Endothelial cell of umbilical vein (primary cell): ENCODE measurements at regions not wholly inside any gene's neighbourhood (a gene's known extent, or its start where the extent isn't known, plus 50 kb on each side); places are given as distances from the start of the nearest gene placed in this dataset.

Experiments used
- BruUV-seq: library from RNA; stranded (reverse); fragments of 400-500 nt; replicated peaks from 2 replicates; lab custom pipeline; 2021; lab: Mats Ljungman, UMichigan
- CTCF ChIA-PET: fragments of 300-600, 350-600 bp; sonication (Branson Sonifier 250); formaldehyde crosslinking; loops from one replicate; lab custom pipeline; 2021; ENCODE audit warnings: antibody characterized with exemption, inconsistent platforms; lab: Charles Lee
- POLR2A ChIA-PET: fragments of 300-600, 350-600 bp; sonication (Branson Sonifier 250); formaldehyde crosslinking; loops from one replicate; lab custom pipeline; 2021; ENCODE audit warnings: antibody characterized with exemption, inconsistent platforms; lab: Charles Lee
- DNase-seq: peaks from one replicate; pipeline ENCODE4 v3.0.0-alpha.2; 2011; ENCODE audit warnings: low read depth, low spot score
- FAIRE-seq: peaks from 2 replicates; lab custom pipeline; 2011; peaks lifted over from hg19 to GRCh38; lab: Jason Lieb, UNC
- H2AFZ ChIP-seq: 2 replicates; pipeline ENCODE4 v1.6.0; 2012; ENCODE audit warnings: low read depth, low read length, control low read depth, inconsistent platforms
- H3K27ac ChIP-seq: 2 replicates; pipeline ENCODE4 v1.5.1; 2011; ENCODE audit warnings: low read depth, mild to moderate bottlenecking, control low read depth, low read length, moderate library complexity; ENCODE audit not compliant: insufficient read depth
- H3K27me3 ChIP-seq, 2 experiments: 2 replicates each; pipeline versions ENCODE4 v1.6.0 to v1.6.1; 2011; ENCODE audit warnings: low read length in 2 of 2, mixed read lengths in 1 of 2; ENCODE audit not compliant: control insufficient read depth in 2 of 2, insufficient read depth in 2 of 2
- H3K36me3 ChIP-seq, 2 experiments: 2 replicates in 1 of 2; 3 replicates in 1 of 2; pipeline ENCODE4 v1.5.1; 2011; ENCODE audit warnings: low read length in 2 of 2, mild to moderate bottlenecking in 1 of 2, moderate library complexity in 1 of 2; ENCODE audit not compliant: control insufficient read depth in 2 of 2, insufficient read depth in 2 of 2; ENCODE audit errors: extremely low read depth in 1 of 2
- H3K4me1 ChIP-seq: 3 replicates; pipeline ENCODE4 v1.5.1; 2011; ENCODE audit warnings: mild to moderate bottlenecking, low read length; ENCODE audit not compliant: control insufficient read depth, insufficient read depth; ENCODE audit errors: extremely low read depth
- H3K4me2 ChIP-seq: 2 replicates; pipeline ENCODE4 v1.6.1; 2011; ENCODE audit warnings: low read length, control low read depth, mixed read lengths; ENCODE audit not compliant: insufficient read depth
- H3K4me3 ChIP-seq, 3 experiments: fragments of 200-600 bp in 1 of 3; sonication (generic), shearing (Covaris generic) in 1 of 3; replicated peaks in 1 of 3; 2 replicates each; pipeline ENCODE4 v1.5.1; 2011 to 2016; ENCODE audit warnings: control low read depth in 3 of 3, low read length in 3 of 3, mild to moderate bottlenecking in 2 of 3, inconsistent platforms in 1 of 3, low read depth in 1 of 3, moderate library complexity in 1 of 3; ENCODE audit not compliant: insufficient read depth in 1 of 3
- H3K79me2 ChIP-seq: 2 replicates; pipeline ENCODE4 v1.6.0; 2012; ENCODE audit warnings: low read length, inconsistent platforms; ENCODE audit not compliant: control insufficient read depth, insufficient read depth
- H3K9ac ChIP-seq: replicated peaks from 2 replicates; pipeline ENCODE3; 2011; ENCODE audit warnings: low read length, control low read depth; ENCODE audit not compliant: insufficient read depth; ENCODE audit errors: extremely low read depth
- H3K9me1 ChIP-seq: replicated peaks from 3 replicates; pipeline ENCODE4 v1.6.0; 2011; ENCODE audit warnings: mild to moderate bottlenecking, low read length; ENCODE audit not compliant: control insufficient read depth, insufficient read depth; ENCODE audit errors: extremely low read depth
- H3K9me3 ChIP-seq: replicated peaks from 2 replicates; pipeline ENCODE4 v1.5.1; 2012; ENCODE audit warnings: low read length, inconsistent platforms; ENCODE audit not compliant: control insufficient read depth, insufficient read depth
- H4K20me1 ChIP-seq: replicated peaks from 2 replicates; pipeline ENCODE3; 2011; ENCODE audit warnings: mild to moderate bottlenecking, low read length; ENCODE audit not compliant: control insufficient read depth, insufficient read depth; ENCODE audit errors: extremely low read depth
- EZH2 ChIP-seq: IDR thresholded peaks from 2 replicates; pipeline ENCODE4 v1.6.1; 2012; ENCODE audit warnings: borderline replicate concordance, low read depth, mild to moderate bottlenecking, moderate library complexity, low read length, inconsistent platforms; ENCODE audit not compliant: severe bottlenecking
- FOS ChIP-seq: IDR thresholded peaks from 2 replicates; pipeline ENCODE4 v1.6.1; 2011; ENCODE audit warnings: mild to moderate bottlenecking, low read length, moderate library complexity, borderline replicate concordance; ENCODE audit not compliant: insufficient read depth
- GATA2 ChIP-seq: IDR thresholded peaks from 2 replicates; pipeline ENCODE4 v1.7.0; 2011; ENCODE audit warnings: low read depth, mild to moderate bottlenecking, moderate library complexity, mixed read lengths, low read length; ENCODE audit not compliant: insufficient read length, insufficient read depth
- JUN ChIP-seq: IDR thresholded peaks from 2 replicates; pipeline ENCODE4 v1.6.1; 2011; ENCODE audit warnings: borderline replicate concordance, low read depth; ENCODE audit not compliant: insufficient read length, insufficient read depth
- MAX ChIP-seq: IDR thresholded peaks from 2 replicates; pipeline ENCODE4 v1.6.1; 2011; ENCODE audit not compliant: insufficient read depth, insufficient read length
- MYC ChIP-seq: IDR thresholded peaks from one replicate; pipeline ENCODE4 v1.6.1; 2011; ENCODE audit warnings: mild to moderate bottlenecking, low read depth, low read length
- POLR2A ChIP-seq: IDR thresholded peaks from 2 replicates; pipeline ENCODE4 v1.6.1; 2012; ENCODE audit warnings: low read depth, mild to moderate bottlenecking, control low read depth, low read length
- POLR2AphosphoS5 ChIP-seq: IDR thresholded peaks from 2 replicates; pipeline ENCODE4 v1.6.1; 2012; ENCODE audit warnings: low read depth, mild to moderate bottlenecking, control low read depth, low read length, moderate library complexity; ENCODE audit not compliant: insufficient read depth
- dilution Hi-C: fragments of 300-500 bp; cut with MboI; formaldehyde crosslinking; loops from one replicate; pipeline ENCODE4 v1.15.0; 2019; ENCODE audit warnings: low sequenced_read_pairs; ENCODE audit not compliant: extremely low pct_ligation_motif_present
- intact Hi-C: fragments of 100-400 bp; cut with micrococcal nuclease; formaldehyde crosslinking; loops from one replicate; pipeline ENCODE4 v1.10.0; 2022
- TF ChIP-seq, protein P1 (sequence below), 2 donors: IDR thresholded peaks; 1 replicate in 1 of 2; 2 replicates in 1 of 2; pipeline ENCODE4 v1.5.1; 2011; ENCODE audit warnings: low read length in 2 of 2, mild to moderate bottlenecking in 2 of 2, moderate library complexity in 2 of 2, control low read depth in 1 of 2, inconsistent platforms in 1 of 2, low read depth in 1 of 2; ENCODE audit not compliant: insufficient read depth in 1 of 2; ENCODE audit errors: extremely low read depth in 1 of 2

- intact Hi-C loops (no loop called here), dilution Hi-C loops (no loop called here)
- no peak for FAIRE-seq
- H4K20me1 ChIP-seq: no peaks in the 10 kb centered on the region
- no TSS peak for BruUV-seq
- TF ChIP-seq JUN: no peak
- TF ChIP-seq GATA2: no peak
- no peak for TF ChIP-seq MYC
- TF ChIP-seq, protein P1, sequence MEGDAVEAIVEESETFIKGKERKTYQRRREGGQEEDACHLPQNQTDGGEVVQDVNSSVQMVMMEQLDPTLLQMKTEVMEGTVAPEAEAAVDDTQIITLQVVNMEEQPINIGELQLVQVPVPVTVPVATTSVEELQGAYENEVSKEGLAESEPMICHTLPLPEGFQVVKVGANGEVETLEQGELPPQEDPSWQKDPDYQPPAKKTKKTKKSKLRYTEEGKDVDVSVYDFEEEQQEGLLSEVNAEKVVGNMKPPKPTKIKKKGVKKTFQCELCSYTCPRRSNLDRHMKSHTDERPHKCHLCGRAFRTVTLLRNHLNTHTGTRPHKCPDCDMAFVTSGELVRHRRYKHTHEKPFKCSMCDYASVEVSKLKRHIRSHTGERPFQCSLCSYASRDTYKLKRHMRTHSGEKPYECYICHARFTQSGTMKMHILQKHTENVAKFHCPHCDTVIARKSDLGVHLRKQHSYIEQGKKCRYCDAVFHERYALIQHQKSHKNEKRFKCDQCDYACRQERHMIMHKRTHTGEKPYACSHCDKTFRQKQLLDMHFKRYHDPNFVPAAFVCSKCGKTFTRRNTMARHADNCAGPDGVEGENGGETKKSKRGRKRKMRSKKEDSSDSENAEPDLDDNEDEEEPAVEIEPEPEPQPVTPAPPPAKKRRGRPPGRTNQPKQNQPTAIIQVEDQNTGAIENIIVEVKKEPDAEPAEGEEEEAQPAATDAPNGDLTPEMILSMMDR (IDR thresholded peaks at IDR 0.05; ENCODE audit: extremely low read depth in 1 of 2, insufficient read depth in 1 of 2, low read depth in 1 of 2, low read length in 2 of 2): no peak
- no peak for TF ChIP-seq POLR2A
- no peak for TF ChIP-seq POLR2AphosphoS5
- no peak for TF ChIP-seq EZH2
- H3K9me3 ChIP-seq: no peaks in the 10 kb centered on the region
- H3K27me3 ChIP-seq: peaks cover 20 to 22% of the 10 kb centered on the region in 2 experiments
- H3K4me3 ChIP-seq: no peak overlapping the region
- no peaks in the 10 kb centered on the region for H3K79me2 ChIP-seq
- H3K4me1 ChIP-seq: no peaks in the 10 kb centered on the region
- H3K9me1 ChIP-seq: no peaks in the 10 kb centered on the region
- no peak overlapping the region for H2AFZ ChIP-seq
- CTCF ChIA-PET: interaction anchor here (1.3 to 1.8 kb wide), 2 partner anchors 11 to 52 kb away, joined by 3 to 6 read pairs; no protein-coding TSS in a partner anchor
- POLR2A ChIA-PET: no interaction called here
- H3K36me3 ChIP-seq: no peaks in the 10 kb centered on the region
- no peak for DNase-seq
- H3K27ac ChIP-seq: no peak overlapping the region
- H3K9ac ChIP-seq: no peak overlapping the region
- no peak overlapping the region for H3K4me2 ChIP-seq
These were observed 183.6 kb downstream of the UACA start for GRCh38 chr15:70579766-70580165.

DNA sequence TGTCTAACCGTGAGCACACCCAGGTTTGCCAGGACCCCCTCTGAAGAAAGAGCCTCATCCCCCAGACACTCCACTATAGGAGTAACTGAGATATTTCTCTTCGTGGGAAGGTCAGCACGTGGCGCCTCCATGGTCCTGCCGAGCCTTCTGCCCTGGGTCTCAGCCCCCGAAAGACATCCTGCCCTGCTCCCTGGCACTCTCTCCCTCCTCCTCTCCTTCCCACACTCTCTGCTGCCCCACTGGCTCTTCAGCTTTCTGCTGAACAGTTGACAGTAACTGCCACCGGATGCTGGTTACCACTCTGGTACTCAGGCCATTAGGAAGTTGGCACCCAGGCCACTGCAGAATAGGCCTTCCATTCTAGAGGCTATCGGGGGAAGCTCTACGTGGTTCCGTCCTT is 185.2 kb downstream of the UACA start:
- CTCF ChIA-PET: interaction anchor here (1.8 kb wide), 1 partner anchor 54 kb away, joined by 3 read pairs; no protein-coding TSS in a partner anchor
- FAIRE-seq (no peak), DNase-seq (no peak)
- Histone ChIP-seq H3K27me3 (peaks cover 16 to 22% of the 10 kb centered on the region in 2 experiments), H3K4me3 (no peak overlapping the region), H3K9me3 (no peaks in the 10 kb centered on the region), H3K9me1 (no peaks in the 10 kb centered on the region), H3K4me2 (no peak overlapping the region), H2AFZ (no peak overlapping the region), H3K27ac (no peak overlapping the region), H3K36me3 (no peaks in the 10 kb centered on the region), H3K79me2 (no peaks in the 10 kb centered on the region), H3K9ac (no peak overlapping the region), H4K20me1 (no peaks in the 10 kb centered on the region), H3K4me1 (no peaks in the 10 kb centered on the region)
- BruUV-seq: no TSS peak
- POLR2A ChIA-PET: no interaction called here
- TF ChIP-seq EZH2 (no peak), MYC (no peak), POLR2AphosphoS5 (no peak), FOS (no peak), GATA2 (no peak), POLR2A (no peak), JUN (no peak), MAX (no peak)
- TF ChIP-seq, protein P1 (IDR thresholded peaks at IDR 0.05; ENCODE audit: extremely low read depth in 1 of 2, insufficient read depth in 1 of 2, low read depth in 1 of 2, low read length in 2 of 2): no peak
- intact Hi-C loops (no loop called here), dilution Hi-C loops (no loop called here)
